ENCODE measurements at regions not wholly inside any gene's neighbourhood (a gene's known extent, or its start where the extent isn't known, plus 50 kb on each side); places are given as distances from the start of the nearest gene placed in this dataset.

DNA sequence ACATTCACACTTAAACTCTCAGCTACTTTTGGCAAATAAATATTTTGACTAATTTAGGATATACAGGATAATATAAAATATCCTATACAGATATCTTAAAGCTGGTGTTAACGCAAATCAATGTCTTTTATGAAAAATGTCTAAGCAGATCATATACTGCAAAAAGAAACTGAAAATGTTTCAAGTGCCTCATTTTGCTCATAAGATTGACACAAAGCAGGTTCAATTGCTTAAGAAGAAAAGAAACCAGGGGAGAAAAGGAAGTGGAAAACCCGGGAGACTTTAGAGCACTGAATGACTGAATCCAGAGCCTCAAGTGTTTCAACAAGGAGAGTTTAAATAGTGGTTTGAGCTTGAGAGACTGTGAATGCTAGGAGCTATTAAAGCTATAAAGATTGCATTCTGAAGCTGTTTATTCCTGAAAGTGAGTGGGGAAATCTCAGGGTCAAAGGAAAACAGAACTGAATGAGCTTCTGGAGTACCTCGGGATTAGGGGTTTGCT, 1943.0 kb downstream of the MRPL39 start:
- Histone ChIP-seq H3K23ac (ENCODE audit: low read length in 2 of 2) (no peak overlapping the region), H4K91ac (ENCODE audit: low read length) (no peak overlapping the region), H3K4ac (ENCODE audit: low read depth in 1 of 2, low read length in 2 of 2) (no peak overlapping the region), H3K79me1 (replicated peaks; ENCODE audit: low read length, poor library complexity, severe bottlenecking) (no peaks in the 10 kb centered on the region), H3K9me3 (ENCODE audit: control insufficient read depth, low read length) (no peaks in the 10 kb centered on the region), H3K9ac (ENCODE audit: low read length) (no peak overlapping the region), H3K14ac (ENCODE audit: low read length in 2 of 2) (no peak overlapping the region), H4K8ac (ENCODE audit: low read length) (no peak overlapping the region), H2AFZ (ENCODE audit: low read depth, low read length) (no peak overlapping the region), H3K18ac (ENCODE audit: low read depth in 1 of 2, low read length in 2 of 2) (no peak overlapping the region), H3K4me1 (ENCODE audit: control insufficient read depth, insufficient read depth, low read depth, low read length) (no peaks in the 10 kb centered on the region), H3K27ac (ENCODE audit: low read length, poor library complexity, severe bottlenecking) (no peak overlapping the region), H2BK12ac (ENCODE audit: low read length in 2 of 2) (no peak overlapping the region), H2BK15ac (ENCODE audit: low read depth, poor library complexity, severe bottlenecking) (no peak overlapping the region), H2AK5ac (ENCODE audit: low read length, severe bottlenecking) (no peak overlapping the region), H3K27me3 (ENCODE audit: control insufficient read depth in 1 of 2, insufficient read depth in 1 of 2, low read length in 2 of 2) (no peaks in the 10 kb centered on the region), H3K4me3 (ENCODE audit: insufficient read depth in 1 of 2, low read depth in 1 of 2, low read length in 2 of 2) (no peak overlapping the region), H3K4me2 (ENCODE audit: low read length, poor library complexity, severe bottlenecking) (no peak overlapping the region), H2BK120ac (ENCODE audit: low read depth, low read length) (no peak overlapping the region), H2BK5ac (ENCODE audit: low read depth, low read length, poor library complexity, severe bottlenecking) (no peak overlapping the region), H3K36me3 (ENCODE audit: control insufficient read depth in 1 of 2, insufficient read depth in 2 of 2, low read depth in 1 of 2, low read length in 2 of 2) (no peaks in the 10 kb centered on the region)
- DNase-seq = no peak
- 25% methylated on average over 2 of the region's 3 CpGs for WGBS

DNA sequence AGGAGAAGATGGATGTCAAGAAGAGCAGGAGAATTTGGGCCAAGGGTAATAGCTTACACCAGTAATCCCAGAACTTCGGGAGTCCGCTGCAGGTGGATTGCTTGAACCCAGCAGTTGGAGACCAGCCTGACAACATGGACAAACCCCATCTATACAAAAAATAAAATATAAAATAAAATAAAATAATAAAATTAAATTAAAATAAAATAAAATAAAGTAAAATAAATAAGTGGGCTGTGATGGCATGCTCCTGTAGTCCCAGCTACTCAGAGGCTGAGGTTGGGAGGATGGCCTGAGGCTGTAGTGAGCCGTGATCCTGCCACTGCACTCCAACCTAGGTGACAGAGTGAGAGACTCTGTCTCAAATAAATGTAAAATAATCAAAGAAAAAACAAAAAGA, 1946.7 kb downstream of the MRPL39 start:
- Histone ChIP-seq H4K8ac (ENCODE audit: low read length) (no peak overlapping the region), H3K9ac (ENCODE audit: low read length) (no peak overlapping the region), H2AK5ac (ENCODE audit: low read length, severe bottlenecking) (no peak overlapping the region), H3K4me1 (ENCODE audit: control insufficient read depth, insufficient read depth, low read depth, low read length) (no peaks in the 10 kb centered on the region), H2BK12ac (ENCODE audit: low read length in 2 of 2) (no peak overlapping the region), H3K27ac (ENCODE audit: low read length, poor library complexity, severe bottlenecking) (no peak overlapping the region), H3K4ac (ENCODE audit: low read depth in 1 of 2, low read length in 2 of 2) (no peak overlapping the region), H2BK15ac (ENCODE audit: low read depth, poor library complexity, severe bottlenecking) (no peak overlapping the region), H2BK120ac (ENCODE audit: low read depth, low read length) (no peak overlapping the region), H3K18ac (ENCODE audit: low read depth in 1 of 2, low read length in 2 of 2) (no peak overlapping the region), H3K4me3 (ENCODE audit: insufficient read depth in 1 of 2, low read depth in 1 of 2, low read length in 2 of 2) (no peak overlapping the region), H3K9me3 (ENCODE audit: control insufficient read depth, low read length) (no peaks in the 10 kb centered on the region), H2BK5ac (ENCODE audit: low read depth, low read length, poor library complexity, severe bottlenecking) (no peak overlapping the region), H3K14ac (ENCODE audit: low read length in 2 of 2) (no peak overlapping the region), H3K79me1 (replicated peaks; ENCODE audit: low read length, poor library complexity, severe bottlenecking) (no peaks in the 10 kb centered on the region), H3K36me3 (ENCODE audit: control insufficient read depth in 1 of 2, insufficient read depth in 2 of 2, low read depth in 1 of 2, low read length in 2 of 2) (no peaks in the 10 kb centered on the region), H3K4me2 (ENCODE audit: low read length, poor library complexity, severe bottlenecking) (no peak overlapping the region), H2AFZ (ENCODE audit: low read depth, low read length) (no peak overlapping the region), H3K27me3 (ENCODE audit: control insufficient read depth in 1 of 2, insufficient read depth in 1 of 2, low read length in 2 of 2) (no peaks in the 10 kb centered on the region), H3K23ac (ENCODE audit: low read length in 2 of 2) (no peak overlapping the region), H4K91ac (ENCODE audit: low read length) (no peak overlapping the region)
- DNase-seq = no peak
- no CpG with 5 or more reads among the region's 3 CpGs for WGBS

DNA sequence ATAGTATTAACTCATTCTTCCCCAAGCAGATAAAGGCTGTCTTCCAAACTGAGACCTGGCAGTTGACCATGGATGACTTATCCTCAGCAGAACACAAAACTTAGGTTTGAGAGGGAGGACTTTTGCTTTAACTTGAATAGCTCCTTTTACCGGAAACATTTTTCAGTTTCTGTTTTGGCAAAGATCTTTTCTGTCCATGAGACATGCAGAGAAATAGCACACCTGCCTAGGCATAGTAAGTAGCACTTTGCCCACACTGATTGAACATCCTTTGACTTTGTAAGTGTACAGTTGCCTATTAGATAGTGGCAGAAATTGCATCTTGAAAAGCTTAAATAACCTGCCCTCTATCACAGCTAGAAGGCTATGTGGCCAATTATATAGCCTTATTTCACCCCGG, 1962.5 kb downstream of the MRPL39 start:
- Histone ChIP-seq H3K18ac (ENCODE audit: low read depth in 1 of 2, low read length in 2 of 2) (no peak overlapping the region), H4K8ac (ENCODE audit: low read length) (no peak overlapping the region), H3K9ac (ENCODE audit: low read length) (no peak overlapping the region), H2BK120ac (ENCODE audit: low read depth, low read length) (no peak overlapping the region), H3K27me3 (ENCODE audit: control insufficient read depth in 1 of 2, insufficient read depth in 1 of 2, low read length in 2 of 2) (no peaks in the 10 kb centered on the region), H3K23ac (ENCODE audit: low read length in 2 of 2) (no peak overlapping the region), H3K4ac (ENCODE audit: low read depth in 1 of 2, low read length in 2 of 2) (no peak overlapping the region), H3K79me1 (replicated peaks; ENCODE audit: low read length, poor library complexity, severe bottlenecking) (no peaks in the 10 kb centered on the region), H2BK5ac (ENCODE audit: low read depth, low read length, poor library complexity, severe bottlenecking) (no peak overlapping the region), H2BK12ac (ENCODE audit: low read length in 2 of 2) (no peak overlapping the region), H3K14ac (ENCODE audit: low read length in 2 of 2) (no peak overlapping the region), H2AFZ (ENCODE audit: low read depth, low read length) (no peak overlapping the region), H3K27ac (ENCODE audit: low read length, poor library complexity, severe bottlenecking) (no peak overlapping the region), H3K4me1 (ENCODE audit: control insufficient read depth, insufficient read depth, low read depth, low read length) (no peaks in the 10 kb centered on the region), H2BK15ac (ENCODE audit: low read depth, poor library complexity, severe bottlenecking) (no peak overlapping the region), H3K9me3 (ENCODE audit: control insufficient read depth, low read length) (no peaks in the 10 kb centered on the region), H3K4me3 (ENCODE audit: insufficient read depth in 1 of 2, low read depth in 1 of 2, low read length in 2 of 2) (no peak overlapping the region), H3K4me2 (ENCODE audit: low read length, poor library complexity, severe bottlenecking) (no peak overlapping the region), H4K91ac (ENCODE audit: low read length) (no peak overlapping the region), H3K36me3 (ENCODE audit: control insufficient read depth in 1 of 2, insufficient read depth in 2 of 2, low read depth in 1 of 2, low read length in 2 of 2) (peaks cover 0 to 3% of the 10 kb centered on the region in 2 experiments), H2AK5ac (ENCODE audit: low read length, severe bottlenecking) (no peak overlapping the region)
- no peak for DNase-seq
- 90% methylated on average over 1 of the region's 2 CpGs for WGBS

DNA sequence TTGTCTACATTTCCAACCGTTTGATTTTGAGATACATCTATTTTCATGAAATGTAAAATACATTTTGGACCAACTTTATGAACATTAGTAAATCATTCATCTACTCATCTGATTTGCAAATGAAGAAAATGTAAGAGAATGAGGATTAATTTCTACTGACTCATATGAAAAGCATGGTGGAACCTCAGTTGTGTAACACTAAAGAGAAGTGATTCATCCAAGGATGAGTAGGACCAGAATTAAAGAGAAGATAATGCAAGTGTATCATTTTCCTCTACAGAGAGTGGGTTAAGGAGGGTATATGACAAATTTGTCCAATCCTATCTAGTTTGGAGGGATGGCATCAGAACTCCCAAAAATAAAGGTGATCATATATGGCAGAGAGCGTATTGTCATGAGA, 1967.6 kb downstream of the MRPL39 start:
- Histone ChIP-seq H2BK15ac (ENCODE audit: low read depth, poor library complexity, severe bottlenecking) (no peak overlapping the region), H3K27ac (ENCODE audit: low read length, poor library complexity, severe bottlenecking) (no peak overlapping the region), H3K27me3 (ENCODE audit: control insufficient read depth in 1 of 2, insufficient read depth in 1 of 2, low read length in 2 of 2) (no peaks in the 10 kb centered on the region), H3K36me3 (ENCODE audit: control insufficient read depth in 1 of 2, insufficient read depth in 2 of 2, low read depth in 1 of 2, low read length in 2 of 2) (no peaks in the 10 kb centered on the region), H2AFZ (ENCODE audit: low read depth, low read length) (no peak overlapping the region), H4K8ac (ENCODE audit: low read length) (no peak overlapping the region), H3K14ac (ENCODE audit: low read length in 2 of 2) (no peak overlapping the region), H3K4ac (ENCODE audit: low read depth in 1 of 2, low read length in 2 of 2) (no peak overlapping the region), H2AK5ac (ENCODE audit: low read length, severe bottlenecking) (no peak overlapping the region), H3K79me1 (replicated peaks; ENCODE audit: low read length, poor library complexity, severe bottlenecking) (no peaks in the 10 kb centered on the region), H3K18ac (ENCODE audit: low read depth in 1 of 2, low read length in 2 of 2) (no peak overlapping the region), H3K9ac (ENCODE audit: low read length) (no peak overlapping the region), H3K4me1 (ENCODE audit: control insufficient read depth, insufficient read depth, low read depth, low read length) (no peaks in the 10 kb centered on the region), H2BK12ac (ENCODE audit: low read length in 2 of 2) (no peak overlapping the region), H3K9me3 (ENCODE audit: control insufficient read depth, low read length) (no peaks in the 10 kb centered on the region), H3K4me2 (ENCODE audit: low read length, poor library complexity, severe bottlenecking) (no peak overlapping the region), H3K4me3 (ENCODE audit: insufficient read depth in 1 of 2, low read depth in 1 of 2, low read length in 2 of 2) (no peak overlapping the region), H2BK5ac (ENCODE audit: low read depth, low read length, poor library complexity, severe bottlenecking) (no peak overlapping the region), H4K91ac (ENCODE audit: low read length) (no peak overlapping the region), H2BK120ac (ENCODE audit: low read depth, low read length) (no peak overlapping the region), H3K23ac (ENCODE audit: low read length in 2 of 2) (no peak overlapping the region)
- DNase-seq = no peak
- 44% methylated on average over 1 of the region's 2 CpGs for WGBS

Measured in mesenchymal stem cell (in vitro differentiated cells and primary cell).